HL-60 (cell line): ENCODE measurements at regions not wholly inside any gene's neighbourhood (a gene's known extent, or its start where the extent isn't known, plus 50 kb on each side); places are given as distances from the start of the nearest gene placed in this dataset.

ENCODE experiments used
- DNase-seq, 2 experiments: peaks; one replicate each; pipeline ENCODE4 v3.0.0-alpha.2; 2010 to 2020; ENCODE audit warnings: low read depth in 1 of 2, low spot score in 1 of 2
- H3K27ac ChIP-seq: fragments of 250-450 bp; sonication (Bioruptor Pico); replicated peaks from 2 replicates; pipeline ENCODE4 v1.5.1; 2020; ENCODE audit warnings: mild to moderate bottlenecking, moderate library complexity
- H3K27me3 ChIP-seq: fragments of 250-450 bp; sonication (Bioruptor Pico); 2 replicates; pipeline ENCODE4 v1.5.1; 2021; ENCODE audit warnings: mild to moderate bottlenecking, moderate library complexity; ENCODE audit not compliant: insufficient read depth, poor library complexity, severe bottlenecking
- H3K4me3 ChIP-seq: replicated peaks from 2 replicates; pipeline ENCODE4 v1.5.1; 2011; ENCODE audit warnings: mild to moderate bottlenecking, control low read depth, low read length; ENCODE audit not compliant: insufficient read depth
- CTCF ChIP-seq: IDR thresholded peaks from one replicate; pipeline ENCODE4 v1.5.1; 2011; ENCODE audit warnings: low read length, control low read depth, inconsistent platforms; ENCODE audit not compliant: insufficient read depth
- GABPA ChIP-seq: IDR thresholded peaks from 2 replicates; pipeline ENCODE4 v1.6.1; 2012; ENCODE audit warnings: low read depth
- POLR2AphosphoS5 ChIP-seq: IDR thresholded peaks from 2 replicates; pipeline ENCODE4 v1.6.1; 2012; ENCODE audit warnings: low read depth
- SPI1 ChIP-seq: IDR thresholded peaks from 2 replicates; pipeline ENCODE4 v1.6.1; 2012; ENCODE audit warnings: low read depth, mild to moderate bottlenecking, borderline replicate concordance
- TF ChIP-seq, protein P1 (sequence below): IDR thresholded peaks from 2 replicates; pipeline ENCODE4 v1.6.1; 2012; ENCODE audit warnings: low read depth; ENCODE audit not compliant: insufficient replicate concordance

- no peak overlapping the region for H3K4me3 ChIP-seq
- TF ChIP-seq, protein P1, sequence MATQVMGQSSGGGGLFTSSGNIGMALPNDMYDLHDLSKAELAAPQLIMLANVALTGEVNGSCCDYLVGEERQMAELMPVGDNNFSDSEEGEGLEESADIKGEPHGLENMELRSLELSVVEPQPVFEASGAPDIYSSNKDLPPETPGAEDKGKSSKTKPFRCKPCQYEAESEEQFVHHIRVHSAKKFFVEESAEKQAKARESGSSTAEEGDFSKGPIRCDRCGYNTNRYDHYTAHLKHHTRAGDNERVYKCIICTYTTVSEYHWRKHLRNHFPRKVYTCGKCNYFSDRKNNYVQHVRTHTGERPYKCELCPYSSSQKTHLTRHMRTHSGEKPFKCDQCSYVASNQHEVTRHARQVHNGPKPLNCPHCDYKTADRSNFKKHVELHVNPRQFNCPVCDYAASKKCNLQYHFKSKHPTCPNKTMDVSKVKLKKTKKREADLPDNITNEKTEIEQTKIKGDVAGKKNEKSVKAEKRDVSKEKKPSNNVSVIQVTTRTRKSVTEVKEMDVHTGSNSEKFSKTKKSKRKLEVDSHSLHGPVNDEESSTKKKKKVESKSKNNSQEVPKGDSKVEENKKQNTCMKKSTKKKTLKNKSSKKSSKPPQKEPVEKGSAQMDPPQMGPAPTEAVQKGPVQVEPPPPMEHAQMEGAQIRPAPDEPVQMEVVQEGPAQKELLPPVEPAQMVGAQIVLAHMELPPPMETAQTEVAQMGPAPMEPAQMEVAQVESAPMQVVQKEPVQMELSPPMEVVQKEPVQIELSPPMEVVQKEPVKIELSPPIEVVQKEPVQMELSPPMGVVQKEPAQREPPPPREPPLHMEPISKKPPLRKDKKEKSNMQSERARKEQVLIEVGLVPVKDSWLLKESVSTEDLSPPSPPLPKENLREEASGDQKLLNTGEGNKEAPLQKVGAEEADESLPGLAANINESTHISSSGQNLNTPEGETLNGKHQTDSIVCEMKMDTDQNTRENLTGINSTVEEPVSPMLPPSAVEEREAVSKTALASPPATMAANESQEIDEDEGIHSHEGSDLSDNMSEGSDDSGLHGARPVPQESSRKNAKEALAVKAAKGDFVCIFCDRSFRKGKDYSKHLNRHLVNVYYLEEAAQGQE = no peak
- no peak for TF ChIP-seq CTCF
- TF ChIP-seq POLR2AphosphoS5 = no peak
- TF ChIP-seq SPI1 = no peak
- TF ChIP-seq GABPA = no peak
- no peak for DNase-seq
- no peak overlapping the region for H3K27ac ChIP-seq
- no peaks in the 10 kb centered on the region for H3K27me3 ChIP-seq
These were observed 95.5 kb upstream of the SPATA31D4 start for GRCh38 chr9:81832571-81833285.

DNA sequence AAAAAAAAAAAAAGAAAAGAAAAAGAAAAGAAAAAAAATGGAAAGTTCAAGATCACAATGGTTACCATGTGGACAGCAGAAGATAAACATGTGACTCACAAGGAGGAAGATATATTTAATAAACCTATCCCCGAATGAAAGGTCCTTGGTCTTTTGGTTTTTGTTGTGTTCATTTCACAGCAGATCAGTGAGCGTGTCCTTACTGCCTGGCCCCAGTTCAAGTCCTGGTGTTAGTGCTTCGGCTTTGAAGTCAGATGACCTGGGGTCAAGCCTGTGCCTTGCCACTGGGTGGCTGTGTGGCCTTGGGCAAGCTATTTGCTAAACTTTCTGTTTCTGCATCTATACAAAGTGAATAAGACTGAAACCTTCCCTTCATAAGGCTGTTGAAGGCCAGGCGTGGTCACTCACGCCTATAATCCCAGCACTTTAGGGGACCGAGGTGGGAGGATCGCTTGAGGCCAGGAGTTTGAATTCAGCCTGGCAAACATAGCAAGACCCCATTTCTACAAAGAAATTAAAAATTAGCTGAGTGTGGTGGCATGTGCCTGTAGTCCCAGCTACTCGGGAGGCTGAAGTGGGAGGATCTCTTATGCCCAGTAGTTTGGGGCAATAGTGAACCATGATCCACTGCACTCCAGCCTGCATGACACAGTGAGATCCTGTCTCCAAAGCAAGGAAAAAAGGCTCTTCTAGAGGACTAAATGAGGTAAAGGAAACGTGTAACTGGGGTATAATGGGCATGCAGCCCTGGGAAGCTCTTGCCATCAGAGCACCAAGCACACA, 94.5 kb upstream of the SPATA31D4 start:
- H3K27ac ChIP-seq = no peak overlapping the region
- no peak for TF ChIP-seq GABPA
- TF ChIP-seq POLR2AphosphoS5 = no peak
- TF ChIP-seq, protein P1 = no peak
- TF ChIP-seq CTCF = no peak
- no peak for TF ChIP-seq SPI1
- H3K4me3 ChIP-seq = no peak overlapping the region
- H3K27me3 ChIP-seq = no peaks in the 10 kb centered on the region
- no peak for DNase-seq

DNA sequence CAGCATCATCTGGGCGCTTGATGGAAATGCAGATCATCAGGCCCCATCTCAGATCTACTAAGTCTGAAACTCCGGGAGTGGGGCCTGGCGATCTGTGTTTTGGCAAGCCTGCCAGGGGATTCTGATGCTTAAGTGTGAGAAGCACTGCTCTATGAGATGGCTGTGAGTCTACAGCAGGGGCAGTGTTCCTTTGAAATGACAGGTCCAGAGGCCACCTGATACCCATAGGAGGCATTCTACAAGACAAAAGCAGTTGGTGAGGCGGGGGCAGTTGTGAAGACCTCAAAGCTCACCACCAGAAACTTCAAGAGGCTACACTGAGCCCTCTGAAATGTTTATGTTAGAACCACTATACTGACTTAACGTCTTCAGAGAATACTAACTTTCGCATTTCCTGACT, 86.9 kb upstream of the SPATA31D4 start:
- TF ChIP-seq POLR2AphosphoS5 (no peak), SPI1 (no peak), CTCF (no peak), GABPA (no peak)
- TF ChIP-seq, protein P1 = no peak
- no peak for DNase-seq

More for the DNA sequence above, 86.9 kb upstream of the SPATA31D4 start:
- Histone ChIP-seq H3K4me3 (no peak overlapping the region), H3K27ac (no peak overlapping the region), H3K27me3 (no peaks in the 10 kb centered on the region)
